Activated CD4-positive, alpha-beta memory T cell treated with anti-CD3 and anti-CD28 coated beads, Interleukin-2, amount 10 ng/mL, durations not matched to agents 7 days and 5 days (primary cell): ENCODE measurements at regions not wholly inside any gene's neighbourhood (a gene's known extent, or its start where the extent isn't known, plus 50 kb on each side); places are given as distances from the start of the nearest gene placed in this dataset.
"Not testable (repeated sequence)": the region's sequence is repeated elsewhere in the genome, so short reads cannot be mapped to it uniquely, and the experiment has no call there.

Experiments used
- CTCF ChIA-PET: fragments of 350-600 bp; sonication (Branson Sonifier 250); formaldehyde crosslinking; loops from one replicate; lab custom pipeline; 2021; ENCODE audit warnings: antibody characterized with exemption, inconsistent platforms; lab: Charles Lee
- POLR2A ChIA-PET: fragments of 350-600 bp; sonication (Branson Sonifier 250); formaldehyde crosslinking; loops from one replicate; lab custom pipeline; 2021; ENCODE audit warnings: antibody characterized with exemption; lab: Charles Lee
- DNase-seq: peaks from one replicate; pipeline ENCODE4 v3.0.0-alpha.2; 2020
- H3K27ac Mint-ChIP-seq: one replicate; pipeline ENCODE4 v1.8.0; 2021; ENCODE audit warnings: mild to moderate bottlenecking, mixed read lengths
- H3K27me3 Mint-ChIP-seq: one replicate; pipeline ENCODE4 v1.8.0; 2021; ENCODE audit warnings: mixed read lengths
- H3K36me3 Mint-ChIP-seq: one replicate; pipeline ENCODE4 v1.8.0; 2021; ENCODE audit warnings: low read depth, mixed read lengths
- H3K4me1 Mint-ChIP-seq: one replicate; pipeline ENCODE4 v1.8.0; 2021; ENCODE audit warnings: mixed read lengths
- H3K4me3 Mint-ChIP-seq: one replicate; pipeline ENCODE4 v1.8.0; 2021; ENCODE audit warnings: mild to moderate bottlenecking, mixed read lengths
- H3K9me3 Mint-ChIP-seq: one replicate; pipeline ENCODE4 v1.8.0; 2021; ENCODE audit warnings: mixed read lengths

- no peak for DNase-seq
- ChIA-PET CTCF (no interaction called here), POLR2A (no interaction called here)
- Mint-ChIP-seq H3K36me3 (no peaks in the 10 kb centered on the region), H3K4me1 (no peaks in the 10 kb centered on the region), H3K27ac (no peak overlapping the region), H3K27me3 (no peaks in the 10 kb centered on the region), H3K4me3 (no peak overlapping the region), H3K9me3 (no peaks in the 10 kb centered on the region)
Observed at GRCh38 chr5:129243039-129243438, 148.5 kb downstream of the ISOC1 start.

GRCh38 chr5:129244478-129244877 lies 149.9 kb downstream of the ISOC1 start:
- Mint-ChIP-seq H3K4me3 (no peak overlapping the region), H3K4me1 (no peaks in the 10 kb centered on the region), H3K27me3 (no peaks in the 10 kb centered on the region), H3K9me3 (no peaks in the 10 kb centered on the region), H3K36me3 (no peaks in the 10 kb centered on the region), H3K27ac (no peak overlapping the region)
- CTCF ChIA-PET, result no interaction called here
- no peak for DNase-seq
- POLR2A ChIA-PET, result no interaction called here

GRCh38 chr5:129245489-129245888 lies 150.9 kb downstream of the ISOC1 start:
- H3K9me3 Mint-ChIP-seq, result no peaks in the 10 kb centered on the region
- H3K4me1 Mint-ChIP-seq, result no peaks in the 10 kb centered on the region
- H3K27me3 Mint-ChIP-seq, result no peaks in the 10 kb centered on the region
- POLR2A ChIA-PET, result no interaction called here
- no peak overlapping the region for H3K27ac Mint-ChIP-seq
- CTCF ChIA-PET, result no interaction called here
- no peak for DNase-seq
- H3K36me3 Mint-ChIP-seq, result no peaks in the 10 kb centered on the region
- no peak overlapping the region for H3K4me3 Mint-ChIP-seq

- ChIA-PET POLR2A (no interaction called here), CTCF (no interaction called here)
- no peak overlapping the region for H3K27ac Mint-ChIP-seq
- no peaks in the 10 kb centered on the region for H3K4me1 Mint-ChIP-seq
- no peak for DNase-seq
- H3K36me3 Mint-ChIP-seq, result no peaks in the 10 kb centered on the region
- no peaks in the 10 kb centered on the region for H3K27me3 Mint-ChIP-seq
- H3K4me3 Mint-ChIP-seq, result no peak overlapping the region
- H3K9me3 Mint-ChIP-seq, result no peaks in the 10 kb centered on the region
Observed at GRCh38 chr5:129246088-129246487, 151.5 kb downstream of the ISOC1 start.

- Mint-ChIP-seq H3K4me1 (no peaks in the 10 kb centered on the region), H3K27me3 (no peaks in the 10 kb centered on the region), H3K36me3 (no peaks in the 10 kb centered on the region), H3K9me3 (peaks cover 2% of the 10 kb centered on the region), H3K27ac (no peak overlapping the region), H3K4me3 (no peak overlapping the region)
- no peak for DNase-seq
- ChIA-PET CTCF (no interaction called here), POLR2A (no interaction called here)
Observed at GRCh38 chr5:129249886-129250285, 155.3 kb downstream of the ISOC1 start.

- Mint-ChIP-seq H3K27me3 (no peaks in the 10 kb centered on the region), H3K4me3 (no peak overlapping the region), H3K27ac (no peak overlapping the region), H3K4me1 (no peaks in the 10 kb centered on the region), H3K9me3 (no peaks in the 10 kb centered on the region), H3K36me3 (no peaks in the 10 kb centered on the region)
- CTCF ChIA-PET, result no interaction called here
- DNase-seq, result no peak
- POLR2A ChIA-PET, result no interaction called here
Observed at GRCh38 chr5:129271308-129271707, 176.8 kb downstream of the ISOC1 start.

GRCh38 chr5:129284010-129284409 lies 176.1 kb upstream of the ADAMTS19 start:
- no peaks in the 10 kb centered on the region for H3K27me3 Mint-ChIP-seq

GRCh38 chr5:129294216-129294615 lies 165.9 kb upstream of the ADAMTS19 start:
- H3K27ac Mint-ChIP-seq, H3K27me3 Mint-ChIP-seq, H3K9me3 Mint-ChIP-seq, DNase-seq, CTCF ChIA-PET, H3K4me3 Mint-ChIP-seq, H3K36me3 Mint-ChIP-seq, POLR2A ChIA-PET, H3K4me1 Mint-ChIP-seq: not testable (repeated sequence)

More at GRCh38 chr5:129284010-129284409, 176.1 kb upstream of the ADAMTS19 start:
- no peaks in the 10 kb centered on the region for H3K36me3 Mint-ChIP-seq
- no peaks in the 10 kb centered on the region for H3K4me1 Mint-ChIP-seq
- no peak overlapping the region for H3K4me3 Mint-ChIP-seq
- ChIA-PET CTCF (no interaction called here), POLR2A (no interaction called here)
- H3K9me3 Mint-ChIP-seq, result peaks cover 10% of the 10 kb centered on the region
- H3K27ac Mint-ChIP-seq, result no peak overlapping the region
- DNase-seq, result no peak

GRCh38 chr5:129306725-129307124 lies 153.4 kb upstream of the ADAMTS19 start:
- Mint-ChIP-seq H3K36me3 (no peaks in the 10 kb centered on the region), H3K4me3 (no peak overlapping the region), H3K4me1 (no peaks in the 10 kb centered on the region), H3K27ac (no peak overlapping the region), H3K9me3 (peaks cover 19% of the 10 kb centered on the region), H3K27me3 (no peaks in the 10 kb centered on the region)
- CTCF ChIA-PET, result no interaction called here
- no peak for DNase-seq
- POLR2A ChIA-PET, result no interaction called here

- Mint-ChIP-seq H3K27me3 (no peaks in the 10 kb centered on the region), H3K4me1 (no peaks in the 10 kb centered on the region), H3K27ac (no peak overlapping the region), H3K36me3 (no peaks in the 10 kb centered on the region), H3K4me3 (no peak overlapping the region), H3K9me3 (peaks cover 13% of the 10 kb centered on the region)
- DNase-seq, result no peak
- ChIA-PET CTCF (no interaction called here), POLR2A (no interaction called here)
Observed at GRCh38 chr5:129322968-129323367, 137.1 kb upstream of the ADAMTS19 start.

- CTCF ChIA-PET, result no interaction called here
- DNase-seq, result no peak
- Mint-ChIP-seq H3K4me3 (no peak overlapping the region), H3K36me3 (no peaks in the 10 kb centered on the region), H3K27ac (no peak overlapping the region), H3K9me3 (peaks cover 5% of the 10 kb centered on the region), H3K4me1 (no peaks in the 10 kb centered on the region), H3K27me3 (no peaks in the 10 kb centered on the region)
- POLR2A ChIA-PET, result no interaction called here
Observed at GRCh38 chr5:129341306-129341705, 118.8 kb upstream of the ADAMTS19 start.

- Mint-ChIP-seq H3K27ac (no peak overlapping the region), H3K36me3 (no peaks in the 10 kb centered on the region), H3K27me3 (no peaks in the 10 kb centered on the region)
Observed at GRCh38 chr5:129342796-129343195, 117.3 kb upstream of the ADAMTS19 start.

GRCh38 chr5:129345213-129345924 lies 114.7 kb upstream of the ADAMTS19 start:
- H3K36me3 Mint-ChIP-seq, result no peaks in the 10 kb centered on the region
- no peak overlapping the region for H3K4me3 Mint-ChIP-seq
- DNase-seq, result no peak
- no peaks in the 10 kb centered on the region for H3K9me3 Mint-ChIP-seq
- ChIA-PET POLR2A (no interaction called here), CTCF (no interaction called here)
- no peaks in the 10 kb centered on the region for H3K4me1 Mint-ChIP-seq
- H3K27ac Mint-ChIP-seq, result no peak overlapping the region
- H3K27me3 Mint-ChIP-seq, result no peaks in the 10 kb centered on the region

More at GRCh38 chr5:129342796-129343195, 117.3 kb upstream of the ADAMTS19 start:
- DNase-seq, result no peak
- Mint-ChIP-seq H3K4me1 (no peaks in the 10 kb centered on the region), H3K4me3 (no peak overlapping the region), H3K9me3 (peaks cover 5% of the 10 kb centered on the region)
- ChIA-PET CTCF (no interaction called here), POLR2A (no interaction called here)

GRCh38 chr5:129356846-129357245 lies 103.3 kb upstream of the ADAMTS19 start:
- POLR2A ChIA-PET, result no interaction called here
- Mint-ChIP-seq H3K27ac (no peak overlapping the region), H3K4me3 (no peak overlapping the region), H3K4me1 (no peaks in the 10 kb centered on the region), H3K36me3 (no peaks in the 10 kb centered on the region), H3K9me3 (no peaks in the 10 kb centered on the region), H3K27me3 (no peaks in the 10 kb centered on the region)
- no peak for DNase-seq
- CTCF ChIA-PET, result no interaction called here
